GM10266 (cell line): ENCODE measurements at regions not wholly inside any gene's neighbourhood (a gene's known extent, or its start where the extent isn't known, plus 50 kb on each side); places are given as distances from the start of the nearest gene placed in this dataset.

Experiments used
- DNase-seq: peaks from one replicate; pipeline ENCODE4 v3.0.0; 2012; ENCODE audit errors: extremely low spot score
- TF ChIP-seq, protein P1 (sequence below): IDR thresholded peaks from 2 replicates; pipeline ENCODE4 v1.5.1; 2012; ENCODE audit warnings: mild to moderate bottlenecking, low read depth; ENCODE audit not compliant: control insufficient read depth, insufficient read depth; ENCODE audit errors: missing control alignments

DNA sequence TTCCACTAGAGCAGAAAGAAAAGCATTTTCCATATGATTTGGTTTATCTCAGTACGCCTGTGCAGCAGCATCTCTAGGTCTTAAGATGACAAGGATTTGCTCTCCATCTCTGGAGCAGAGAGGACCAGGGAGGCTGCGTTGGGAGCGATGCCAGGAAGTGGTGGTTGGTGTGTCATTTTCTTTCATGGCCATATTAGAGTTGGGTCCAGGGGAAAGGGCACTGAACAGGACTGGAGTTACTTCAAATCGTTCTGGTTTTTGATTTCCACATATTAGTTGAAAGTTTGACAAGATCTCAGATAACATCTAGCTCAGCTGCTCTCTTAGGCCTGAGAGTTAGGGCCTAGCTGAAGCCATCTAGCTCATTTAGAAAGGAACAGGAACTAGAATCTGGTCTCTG lies 157.7 kb downstream of the ADAMTS15 start:
- TF ChIP-seq, protein P1, sequence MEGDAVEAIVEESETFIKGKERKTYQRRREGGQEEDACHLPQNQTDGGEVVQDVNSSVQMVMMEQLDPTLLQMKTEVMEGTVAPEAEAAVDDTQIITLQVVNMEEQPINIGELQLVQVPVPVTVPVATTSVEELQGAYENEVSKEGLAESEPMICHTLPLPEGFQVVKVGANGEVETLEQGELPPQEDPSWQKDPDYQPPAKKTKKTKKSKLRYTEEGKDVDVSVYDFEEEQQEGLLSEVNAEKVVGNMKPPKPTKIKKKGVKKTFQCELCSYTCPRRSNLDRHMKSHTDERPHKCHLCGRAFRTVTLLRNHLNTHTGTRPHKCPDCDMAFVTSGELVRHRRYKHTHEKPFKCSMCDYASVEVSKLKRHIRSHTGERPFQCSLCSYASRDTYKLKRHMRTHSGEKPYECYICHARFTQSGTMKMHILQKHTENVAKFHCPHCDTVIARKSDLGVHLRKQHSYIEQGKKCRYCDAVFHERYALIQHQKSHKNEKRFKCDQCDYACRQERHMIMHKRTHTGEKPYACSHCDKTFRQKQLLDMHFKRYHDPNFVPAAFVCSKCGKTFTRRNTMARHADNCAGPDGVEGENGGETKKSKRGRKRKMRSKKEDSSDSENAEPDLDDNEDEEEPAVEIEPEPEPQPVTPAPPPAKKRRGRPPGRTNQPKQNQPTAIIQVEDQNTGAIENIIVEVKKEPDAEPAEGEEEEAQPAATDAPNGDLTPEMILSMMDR: no peak
- no peak for DNase-seq

DNA sequence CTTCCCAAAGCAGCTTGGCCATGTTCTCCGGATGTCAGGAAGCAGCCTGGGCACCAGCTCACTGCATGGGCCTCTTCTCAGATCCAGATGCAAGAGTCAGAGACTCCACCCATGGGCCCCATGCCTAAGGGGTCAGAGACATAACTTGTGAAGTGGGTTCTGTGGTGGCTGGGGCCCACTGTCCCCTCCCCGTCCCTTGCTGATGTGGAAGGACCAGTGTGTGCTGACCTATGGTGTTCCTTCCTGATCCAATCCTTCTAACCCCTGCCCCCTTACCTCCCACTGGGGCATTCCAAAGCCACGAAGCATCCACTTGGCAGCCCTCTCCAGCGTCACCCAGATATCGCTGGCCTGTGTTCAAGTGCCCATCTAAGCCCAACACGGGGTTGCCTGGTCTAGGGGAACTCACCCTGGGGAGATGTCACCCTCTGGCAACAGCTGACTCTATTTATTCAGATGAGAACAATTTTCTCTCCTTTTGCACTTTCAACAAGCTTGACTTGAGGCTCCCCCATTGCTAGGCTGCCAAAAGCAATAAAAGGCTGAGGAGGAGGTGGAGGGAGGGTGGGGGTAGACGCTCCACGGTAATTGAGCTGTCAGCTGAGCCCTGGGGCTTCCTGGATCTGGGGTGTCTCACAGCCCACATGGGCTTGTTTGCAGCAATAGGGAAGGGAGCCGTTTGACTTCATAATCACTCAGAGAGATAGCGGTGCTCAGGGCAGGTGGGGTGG lies 158.5 kb downstream of the ADAMTS15 start:
- TF ChIP-seq, protein P1: no peak
- DNase-seq: no peak

DNA sequence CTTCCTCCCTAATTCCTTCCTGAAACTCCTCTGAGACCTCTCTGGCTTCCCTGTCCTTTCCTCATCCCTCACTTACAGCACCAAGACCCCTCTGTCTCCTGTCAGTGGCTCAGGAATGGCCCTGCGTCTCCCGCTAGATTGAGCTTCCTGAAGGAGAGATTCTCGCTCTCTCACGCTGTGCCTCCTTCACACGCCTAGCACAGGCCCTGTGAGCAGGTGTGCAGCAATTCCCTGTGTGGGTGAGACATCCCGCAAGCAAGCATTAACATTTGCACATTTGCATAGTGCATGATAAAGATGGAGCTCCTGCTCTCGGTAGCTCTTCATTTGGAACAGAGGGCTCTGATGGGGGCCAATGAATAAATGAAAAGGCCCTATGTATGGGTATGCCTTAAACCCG lies 159.8 kb downstream of the ADAMTS15 start:
- no peak for DNase-seq
- TF ChIP-seq, protein P1: no peak

DNA sequence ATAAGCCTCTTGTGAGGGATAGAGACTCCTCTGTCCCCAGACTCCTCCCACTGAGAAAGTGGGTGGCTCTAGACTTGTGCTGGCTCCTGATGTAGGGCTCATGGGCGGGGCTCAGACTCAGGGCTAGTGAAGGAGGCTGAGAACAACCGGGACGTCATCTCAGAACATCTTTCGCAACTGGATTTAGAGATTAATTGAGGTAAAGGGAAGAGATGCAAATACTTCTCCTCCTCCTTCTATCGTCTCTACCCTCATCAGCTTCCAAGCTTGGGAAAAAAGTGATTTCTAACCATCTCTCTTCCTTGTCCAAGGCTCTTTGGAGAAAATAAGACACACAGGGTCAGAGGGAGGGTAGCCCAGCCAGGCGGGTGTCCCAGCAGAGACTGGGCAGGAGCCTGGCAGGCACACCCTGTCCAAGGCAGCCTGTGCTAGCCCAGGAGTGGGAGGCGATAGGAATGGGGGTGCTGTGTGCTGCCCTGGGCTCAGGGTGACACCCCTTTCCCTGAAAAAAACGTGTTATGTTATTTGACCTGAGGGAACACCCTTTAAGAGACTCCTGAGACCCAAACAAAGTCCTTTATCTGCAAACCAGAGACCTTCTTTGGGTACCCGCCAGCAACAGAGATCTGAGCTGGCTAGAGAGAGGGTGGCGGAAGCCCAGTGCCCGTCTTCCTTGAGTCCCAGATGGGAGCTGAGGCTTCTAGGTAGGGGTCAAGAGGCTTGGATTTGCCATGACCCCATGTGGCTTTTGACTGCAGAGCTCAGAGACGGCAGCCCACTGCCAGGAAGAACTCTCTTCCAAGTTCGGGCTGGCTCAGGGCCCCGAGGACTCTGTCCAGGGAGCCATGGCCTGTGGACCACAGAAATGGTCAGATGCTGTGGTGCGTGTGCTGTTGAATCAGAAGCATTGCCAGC lies 160.9 kb downstream of the ADAMTS15 start:
- TF ChIP-seq, protein P1: no peak
- no peak for DNase-seq

DNA sequence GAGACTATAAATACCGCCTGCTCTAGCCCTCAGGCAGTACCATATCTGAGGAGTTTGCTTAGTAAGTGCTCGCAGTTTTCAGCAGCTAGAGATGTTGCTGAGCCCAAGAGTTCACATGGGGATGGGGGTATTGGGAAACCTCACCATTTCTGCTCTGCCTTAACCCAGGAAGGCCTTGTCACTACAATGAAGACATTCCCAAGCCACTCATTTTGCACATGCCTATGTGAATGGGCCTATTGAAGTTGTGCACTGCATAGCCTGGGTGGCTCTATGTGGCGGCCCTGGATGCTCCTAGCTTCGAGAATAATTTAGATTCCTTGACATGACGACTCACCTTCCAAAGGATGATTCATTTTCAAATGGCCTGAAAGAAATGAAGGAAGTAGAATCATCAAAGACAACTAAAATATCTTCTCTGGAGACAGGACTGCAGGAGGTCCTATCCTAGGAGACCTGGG lies 163.4 kb downstream of the ADAMTS15 start:
- TF ChIP-seq, protein P1: no peak

DNA sequence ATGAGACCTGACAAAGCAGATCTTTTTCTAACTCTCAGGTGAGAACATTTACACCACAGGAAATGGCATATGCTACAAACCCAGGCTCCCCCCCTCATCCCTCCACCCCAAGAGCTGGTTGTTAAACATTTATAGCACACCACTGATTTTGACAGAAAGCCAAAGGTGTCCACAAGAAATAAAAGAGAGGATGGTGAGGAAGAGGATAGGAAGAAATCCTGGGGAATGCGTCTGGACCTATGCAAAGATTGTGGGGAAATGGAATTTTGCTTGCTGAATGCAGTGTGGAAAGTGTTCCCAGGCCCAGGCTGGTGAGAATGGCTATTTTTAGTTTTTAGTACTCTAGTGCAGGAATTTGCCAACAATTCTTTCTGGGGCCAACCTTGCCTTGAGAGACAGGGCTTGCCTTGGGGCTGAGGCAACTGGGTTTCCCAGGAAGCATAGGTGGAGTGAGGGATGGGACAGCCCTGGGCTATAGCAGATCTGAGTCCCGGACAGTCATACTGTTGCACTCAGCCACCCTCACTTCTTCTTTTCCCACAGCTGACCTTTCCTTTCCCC lies 163.9 kb downstream of the ADAMTS15 start:
- DNase-seq: no peak
- TF ChIP-seq, protein P1: no peak

More for the DNA sequence above, 163.4 kb downstream of the ADAMTS15 start:
- no peak for DNase-seq
